Erythroblast (primary cell): ENCODE measurements at regions not wholly inside any gene's neighbourhood (a gene's known extent, or its start where the extent isn't known, plus 50 kb on each side); places are given as distances from the start of the nearest gene placed in this dataset.

Experiments
- GATA1 ChIP-seq: IDR thresholded peaks from 2 replicates; pipeline ENCODE4 v1.6.1; 2011; ENCODE audit warnings: low read depth, mild to moderate bottlenecking, control low read depth, low read length, moderate library complexity
- POLR2A ChIP-seq: IDR thresholded peaks from 2 replicates; pipeline ENCODE4 v1.6.1; 2011; ENCODE audit warnings: mild to moderate bottlenecking, low read length

GRCh38 chr6:150478656-150479545, 110.1 kb downstream of the IYD start:
- TF ChIP-seq POLR2A = no peak
- TF ChIP-seq GATA1 = no peak
